Mesendoderm (in vitro differentiated cells): ENCODE measurements at regions not wholly inside any gene's neighbourhood (a gene's known extent, or its start where the extent isn't known, plus 50 kb on each side); places are given as distances from the start of the nearest gene placed in this dataset.

ENCODE experiments used
- DNase-seq: peaks from one replicate; pipeline ENCODE4 v3.0.0; 2013
- H2AK5ac ChIP-seq: 2 replicates; pipeline ENCODE4 v1.6.1; 2013; ENCODE audit warnings: low read length, inconsistent platforms
- H2BK120ac ChIP-seq: 2 replicates; pipeline ENCODE4 v1.6.1; 2013; ENCODE audit warnings: low read depth, mild to moderate bottlenecking, low read length, moderate library complexity, mixed read lengths
- H2BK15ac ChIP-seq: replicated peaks from 2 replicates; pipeline ENCODE4 v1.6.1; 2013; ENCODE audit warnings: low read depth, mild to moderate bottlenecking, moderate library complexity
- H2BK5ac ChIP-seq: 2 replicates; pipeline ENCODE4 v1.6.1; 2013; ENCODE audit warnings: low read length, inconsistent platforms
- H3K18ac ChIP-seq: 2 replicates; pipeline ENCODE4 v1.6.1; 2013; ENCODE audit warnings: mild to moderate bottlenecking, low read length, mixed read lengths
- H3K23ac ChIP-seq: one replicate; pipeline ENCODE4 v1.6.1; 2013; ENCODE audit warnings: low read length
- H3K27ac ChIP-seq: 2 replicates; pipeline ENCODE4 v1.5.1; 2013; ENCODE audit warnings: low read depth, mild to moderate bottlenecking, inconsistent platforms, low read length, moderate library complexity
- H3K27me3 ChIP-seq: 2 replicates; pipeline ENCODE4 v1.6.1; 2013; ENCODE audit warnings: low read length, control low read depth, mild to moderate bottlenecking, inconsistent platforms; ENCODE audit not compliant: insufficient read depth, poor library complexity
- H3K36me3 ChIP-seq: 2 replicates; pipeline ENCODE4 v1.6.1; 2013; ENCODE audit warnings: low read length, inconsistent platforms; ENCODE audit not compliant: control insufficient read depth, insufficient read depth
- H3K4ac ChIP-seq: one replicate; pipeline ENCODE4 v1.6.1; 2013; ENCODE audit warnings: low read depth, mild to moderate bottlenecking, low read length, moderate library complexity
- H3K4me1 ChIP-seq: 2 replicates; pipeline ENCODE4 v1.6.1; 2013; ENCODE audit warnings: low read depth, low read length, inconsistent platforms; ENCODE audit not compliant: control insufficient read depth
- H3K4me2 ChIP-seq: 2 replicates; pipeline ENCODE4 v1.6.1; 2013; ENCODE audit warnings: low read length
- H3K4me3 ChIP-seq: 2 replicates; pipeline ENCODE4 v1.5.1; 2013; ENCODE audit warnings: mild to moderate bottlenecking, low read length
- H3K56ac ChIP-seq: one replicate; pipeline ENCODE4 v1.6.1; 2013; ENCODE audit warnings: low read length
- H3K79me1 ChIP-seq: 2 replicates; pipeline ENCODE4 v1.6.1; 2013; ENCODE audit warnings: low read length, inconsistent platforms
- H3K79me2 ChIP-seq: 2 replicates; pipeline ENCODE4 v1.6.1; 2013; ENCODE audit warnings: mild to moderate bottlenecking, low read length; ENCODE audit not compliant: control insufficient read depth, insufficient read depth
- H3K9ac ChIP-seq: 2 replicates; pipeline ENCODE4 v1.6.1; 2013; ENCODE audit warnings: low read length, inconsistent platforms
- H4K5ac ChIP-seq: one replicate; pipeline ENCODE4 v1.6.1; 2013; ENCODE audit warnings: low read length
- H4K8ac ChIP-seq: one replicate; pipeline ENCODE4 v1.6.1; 2013; ENCODE audit warnings: low read depth, mild to moderate bottlenecking, control low read depth, low read length, moderate library complexity
- WGBS: extraction: QIAGEN DNeasy Blood & Tissue Kit; methylation state at CpG from one replicate; pipeline ENCODE4 v1.1.7; 2013; ENCODE audit warnings: low lambda C conversion rate, missing lambda C conversion rate; ENCODE audit not compliant: insufficient coverage; ENCODE audit errors: extremely low coverage; 5-methylcytosine and 5-hydroxymethylcytosine counted together

DNA sequence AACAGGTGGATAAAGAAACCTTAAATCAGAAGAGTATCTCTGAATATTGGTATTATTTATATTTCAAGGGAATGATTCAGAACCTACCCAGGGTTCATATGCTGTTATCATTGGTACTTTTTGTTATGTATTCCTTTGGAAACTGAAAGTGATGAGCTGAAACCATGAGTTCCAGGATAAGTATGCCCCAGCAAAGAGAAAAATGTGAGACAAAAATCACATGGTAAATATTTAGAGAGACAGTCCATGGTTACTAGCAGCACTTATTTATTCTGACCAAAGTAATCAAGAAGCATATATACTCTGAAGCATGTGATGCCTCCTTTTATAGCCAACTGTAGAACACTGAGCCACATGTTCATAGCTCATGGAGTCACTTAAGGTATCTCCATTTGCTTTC is 277.7 kb downstream of the ARAP2 start:
- H3K56ac ChIP-seq, result no peak overlapping the region
- H3K4ac ChIP-seq, result no peak overlapping the region
- no peak overlapping the region for H3K9ac ChIP-seq
- no peaks in the 10 kb centered on the region for H3K79me2 ChIP-seq
- no peaks in the 10 kb centered on the region for H3K27me3 ChIP-seq
- H3K4me2 ChIP-seq, result no peak overlapping the region
- H3K27ac ChIP-seq, result no peak overlapping the region
- H3K23ac ChIP-seq, result no peak overlapping the region
- H3K4me3 ChIP-seq, result no peak overlapping the region
- H2BK120ac ChIP-seq, result no peak overlapping the region
- DNase-seq, result no peak
- H3K36me3 ChIP-seq, result no peaks in the 10 kb centered on the region
- no peak overlapping the region for H4K8ac ChIP-seq
- H2AK5ac ChIP-seq, result no peak overlapping the region
- no peaks in the 10 kb centered on the region for H3K79me1 ChIP-seq
- H4K5ac ChIP-seq, result no peak overlapping the region
- no peak overlapping the region for H2BK5ac ChIP-seq
- no peaks in the 10 kb centered on the region for H3K4me1 ChIP-seq
- no peak overlapping the region for H2BK15ac ChIP-seq
- H3K18ac ChIP-seq, result no peak overlapping the region

DNA sequence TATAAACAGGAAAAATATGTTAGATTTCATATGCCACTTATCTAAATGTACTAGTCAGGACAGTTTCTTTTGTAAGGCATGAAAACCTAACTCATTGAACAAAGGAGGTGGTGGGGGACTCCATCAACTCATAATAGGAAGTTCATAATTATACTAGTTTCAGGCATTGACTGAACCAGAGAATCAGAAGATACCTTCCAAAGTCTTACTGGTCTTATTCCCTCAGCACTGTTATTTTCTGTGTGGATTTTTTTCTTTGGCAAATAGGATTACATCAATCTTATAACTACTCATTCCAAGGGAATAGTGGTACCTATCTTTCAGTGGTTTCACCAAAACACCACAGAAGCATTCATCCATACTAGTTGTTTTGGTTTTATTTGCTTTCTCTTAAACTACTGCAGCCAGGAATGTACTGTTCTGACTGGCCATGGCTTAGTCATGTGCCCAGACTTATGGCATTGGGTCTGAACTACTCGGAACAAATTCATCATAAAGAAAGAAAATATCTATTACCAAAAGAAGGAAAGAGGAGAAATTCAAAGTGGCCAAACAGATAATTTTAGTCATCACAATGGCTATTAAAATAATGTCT is 273.9 kb downstream of the ARAP2 start:
- Histone ChIP-seq H3K4me1 (no peaks in the 10 kb centered on the region), H2BK120ac (no peak overlapping the region), H2AK5ac (no peak overlapping the region), H3K56ac (no peak overlapping the region), H3K27ac (no peak overlapping the region), H3K36me3 (no peaks in the 10 kb centered on the region), H3K9ac (no peak overlapping the region), H3K79me2 (no peaks in the 10 kb centered on the region), H3K23ac (no peak overlapping the region), H2BK5ac (no peak overlapping the region), H2BK15ac (no peak overlapping the region), H3K4me3 (no peak overlapping the region), H3K4me2 (no peak overlapping the region), H3K27me3 (no peaks in the 10 kb centered on the region), H4K8ac (no peak overlapping the region), H4K5ac (no peak overlapping the region), H3K18ac (no peak overlapping the region), H3K4ac (no peak overlapping the region), H3K79me1 (no peaks in the 10 kb centered on the region)
- no peak for DNase-seq
- WGBS, result no CpG with 5 or more reads among the region's 1 CpG

DNA sequence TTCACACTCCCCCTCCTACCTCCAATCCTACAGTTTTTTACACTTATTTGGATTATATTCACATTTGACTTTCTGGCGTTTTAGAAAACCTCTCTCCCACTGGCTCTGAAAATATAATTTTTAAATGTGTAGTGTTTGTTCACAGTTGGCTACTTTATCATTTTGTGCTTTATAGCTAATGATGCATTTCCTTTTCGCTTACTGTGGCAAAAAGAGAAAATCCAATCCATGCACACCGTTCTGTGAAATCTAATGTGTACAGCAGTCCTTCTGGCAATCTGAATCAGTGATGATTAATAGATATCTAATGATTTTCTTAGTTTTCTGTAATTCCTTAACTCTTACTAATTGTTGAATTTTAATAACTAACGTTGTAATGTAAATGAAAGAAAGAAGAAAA is 271.5 kb downstream of the ARAP2 start:
- H3K56ac ChIP-seq, result no peak overlapping the region
- H3K36me3 ChIP-seq, result no peaks in the 10 kb centered on the region
- DNase-seq, result no peak
- no peak overlapping the region for H4K8ac ChIP-seq
- no peak overlapping the region for H3K9ac ChIP-seq
- H3K18ac ChIP-seq, result no peak overlapping the region
- no peaks in the 10 kb centered on the region for H3K27me3 ChIP-seq
- no peak overlapping the region for H2BK120ac ChIP-seq
- no peaks in the 10 kb centered on the region for H3K79me2 ChIP-seq
- no peak overlapping the region for H2BK5ac ChIP-seq
- no peaks in the 10 kb centered on the region for H3K4me1 ChIP-seq
- H3K4me3 ChIP-seq, result no peak overlapping the region
- H2BK15ac ChIP-seq, result no peak overlapping the region
- WGBS, result no CpG with 5 or more reads among the region's 4 CpGs
- no peak overlapping the region for H3K27ac ChIP-seq
- no peak overlapping the region for H2AK5ac ChIP-seq
- no peak overlapping the region for H3K23ac ChIP-seq
- no peak overlapping the region for H3K4me2 ChIP-seq
- H3K79me1 ChIP-seq, result no peaks in the 10 kb centered on the region
- no peak overlapping the region for H4K5ac ChIP-seq
- H3K4ac ChIP-seq, result no peak overlapping the region

DNA sequence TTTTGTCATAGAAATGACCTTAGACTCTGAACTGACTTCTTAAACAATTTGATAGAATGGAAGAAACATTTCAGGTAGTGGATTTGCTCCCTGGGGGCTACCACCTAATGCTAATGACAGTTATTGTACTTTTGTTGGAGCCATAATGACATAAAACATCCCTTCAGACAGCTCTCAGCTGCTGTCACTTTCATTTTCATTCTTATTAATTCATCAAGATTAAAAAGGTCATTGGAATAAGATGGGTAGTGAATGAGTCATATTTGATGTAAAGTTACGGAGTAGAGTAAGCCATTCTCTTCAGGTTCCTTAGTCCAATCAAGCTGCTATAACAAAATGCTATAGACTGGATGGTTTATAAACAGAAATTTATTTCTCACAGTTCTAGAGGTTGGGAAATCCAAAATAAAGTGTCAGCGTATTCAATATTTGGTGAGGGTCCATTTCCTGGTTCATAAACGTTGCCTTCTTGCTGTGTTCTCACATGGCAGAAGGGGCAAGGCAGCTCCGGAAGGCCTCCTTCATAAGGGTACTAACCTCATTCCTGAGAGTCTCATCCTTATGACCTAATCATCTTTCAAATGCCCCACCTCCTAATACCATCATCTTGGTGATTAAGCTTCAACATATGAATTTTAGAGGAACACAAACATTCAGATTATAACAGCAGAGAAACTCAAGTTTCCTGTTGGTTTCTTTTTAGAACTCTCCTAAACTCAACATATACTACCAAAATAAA is 268.5 kb downstream of the ARAP2 start:
- no peaks in the 10 kb centered on the region for H3K36me3 ChIP-seq
- WGBS, result no CpG with 5 or more reads among the region's 4 CpGs
- H3K4me3 ChIP-seq, result no peak overlapping the region
- H3K4me2 ChIP-seq, result no peak overlapping the region
- no peaks in the 10 kb centered on the region for H3K79me2 ChIP-seq
- no peak overlapping the region for H4K5ac ChIP-seq
- no peak overlapping the region for H3K27ac ChIP-seq
- no peak for DNase-seq
- H2BK15ac ChIP-seq, result no peak overlapping the region
- no peak overlapping the region for H3K18ac ChIP-seq
- no peak overlapping the region for H2AK5ac ChIP-seq
- no peaks in the 10 kb centered on the region for H3K27me3 ChIP-seq
- no peak overlapping the region for H3K56ac ChIP-seq
- H3K9ac ChIP-seq, result no peak overlapping the region
- no peak overlapping the region for H3K4ac ChIP-seq
- no peak overlapping the region for H4K8ac ChIP-seq
- H2BK120ac ChIP-seq, result no peak overlapping the region
- H2BK5ac ChIP-seq, result no peak overlapping the region
- no peaks in the 10 kb centered on the region for H3K4me1 ChIP-seq
- H3K23ac ChIP-seq, result no peak overlapping the region
- H3K79me1 ChIP-seq, result no peaks in the 10 kb centered on the region

DNA sequence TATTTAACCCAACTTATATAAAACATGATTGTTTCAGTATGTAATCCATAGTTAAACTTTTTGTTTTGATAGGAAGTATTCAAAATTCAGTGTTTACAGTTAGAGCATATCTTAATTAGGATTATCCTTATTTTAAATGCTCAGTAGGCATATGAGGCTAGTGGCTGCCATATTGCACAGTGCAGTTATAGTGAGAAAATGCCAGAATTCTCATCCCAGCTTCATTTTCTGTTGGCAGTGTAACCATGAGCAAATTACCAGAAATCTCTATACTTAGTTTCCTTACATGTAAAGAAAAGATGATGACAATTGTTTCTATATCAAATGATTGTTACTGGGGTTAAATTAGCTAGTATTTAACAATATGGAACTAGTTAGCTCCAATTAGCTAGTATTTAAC is 265.8 kb downstream of the ARAP2 start:
- no peak overlapping the region for H2BK5ac ChIP-seq
- no peaks in the 10 kb centered on the region for H3K79me1 ChIP-seq
- H2AK5ac ChIP-seq, result no peak overlapping the region
- H2BK15ac ChIP-seq, result no peak overlapping the region
- H3K36me3 ChIP-seq, result no peaks in the 10 kb centered on the region
- H3K27ac ChIP-seq, result no peak overlapping the region
- H2BK120ac ChIP-seq, result no peak overlapping the region
- no peaks in the 10 kb centered on the region for H3K4me1 ChIP-seq
- no peaks in the 10 kb centered on the region for H3K27me3 ChIP-seq
- H4K8ac ChIP-seq, result no peak overlapping the region
- no peak overlapping the region for H4K5ac ChIP-seq
- no peak overlapping the region for H3K4ac ChIP-seq
- no peak overlapping the region for H3K9ac ChIP-seq
- no peak overlapping the region for H3K4me2 ChIP-seq
- DNase-seq, result no peak
- no peak overlapping the region for H3K18ac ChIP-seq
- H3K4me3 ChIP-seq, result no peak overlapping the region
- no peak overlapping the region for H3K56ac ChIP-seq
- H3K79me2 ChIP-seq, result no peaks in the 10 kb centered on the region
- no peak overlapping the region for H3K23ac ChIP-seq

DNA sequence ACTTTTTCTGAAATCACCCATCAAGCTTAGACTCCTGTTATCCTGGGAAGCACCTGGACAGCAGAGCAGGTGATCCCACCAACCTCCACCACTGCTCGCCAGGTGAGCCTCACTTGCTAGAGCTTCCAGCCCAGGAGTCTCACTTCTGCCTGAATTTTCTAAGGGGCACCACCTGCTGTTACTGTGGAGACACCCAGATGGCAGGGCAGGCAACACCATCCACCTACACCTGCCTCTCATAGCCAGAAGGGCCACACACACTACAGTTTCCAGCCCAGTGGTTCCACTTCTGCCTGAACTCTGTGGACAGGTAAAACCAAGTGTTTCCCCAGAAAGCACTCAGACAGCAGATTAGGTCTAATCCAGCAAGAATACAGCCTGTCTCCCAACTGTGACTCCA is 262.0 kb downstream of the ARAP2 start:
- H3K4me1 ChIP-seq, result no peaks in the 10 kb centered on the region
- no peak overlapping the region for H2BK120ac ChIP-seq
- no peak overlapping the region for H4K5ac ChIP-seq
- H2BK15ac ChIP-seq, result no peak overlapping the region
- no peak overlapping the region for H3K18ac ChIP-seq
- no peaks in the 10 kb centered on the region for H3K79me1 ChIP-seq
- H3K9ac ChIP-seq, result no peak overlapping the region
- no peak overlapping the region for H2BK5ac ChIP-seq
- no peak overlapping the region for H3K23ac ChIP-seq
- no peak overlapping the region for H2AK5ac ChIP-seq
- no peak overlapping the region for H3K27ac ChIP-seq
- no peak for DNase-seq
- no peak overlapping the region for H4K8ac ChIP-seq
- H3K27me3 ChIP-seq, result no peaks in the 10 kb centered on the region
- H3K79me2 ChIP-seq, result no peaks in the 10 kb centered on the region
- no peak overlapping the region for H3K4me2 ChIP-seq
- H3K4ac ChIP-seq, result no peak overlapping the region
- no peak overlapping the region for H3K56ac ChIP-seq
- WGBS, result no CpG with 5 or more reads among the region's 1 CpG
- no peaks in the 10 kb centered on the region for H3K36me3 ChIP-seq
- H3K4me3 ChIP-seq, result no peak overlapping the region
